Ascending aorta (tissue), 2 donors: ENCODE measurements at regions not wholly inside any gene's neighbourhood (a gene's known extent, or its start where the extent isn't known, plus 50 kb on each side); places are given as distances from the start of the nearest gene placed in this dataset.

ENCODE experiments used
- DNase-seq, 2 donors: peaks; one replicate each; pipeline ENCODE4 v3.0.0-alpha.2; 2019; ENCODE audit warnings: low spot score in 2 of 2
- H3K27ac ChIP-seq, 2 donors: fragments of 200-600 bp; sonication (generic); one replicate each; pipeline ENCODE4 v1.5.1; 2016 to 2017; ENCODE audit warnings: mild to moderate bottlenecking in 1 of 2
- H3K27me3 ChIP-seq: fragments of 200-600 bp; sonication (generic); one replicate; pipeline ENCODE4 v1.5.1; 2017
- H3K36me3 ChIP-seq, 2 donors: fragments of 200-600 bp; sonication (generic); one replicate each; pipeline ENCODE4 v1.5.1; 2016
- H3K4me1 ChIP-seq, 2 donors: fragments of 200-600 bp; sonication (generic); one replicate each; pipeline ENCODE4 v1.5.1; 2016 to 2017; ENCODE audit warnings: mild to moderate bottlenecking in 1 of 2
- H3K4me3 ChIP-seq, 2 donors: fragments of 200-600 bp; sonication (generic); one replicate each; pipeline ENCODE4 v1.5.1; 2016 to 2017; ENCODE audit warnings: mild to moderate bottlenecking in 1 of 2
- H3K9me3 ChIP-seq, 2 donors: fragments of 200-600 bp; sonication (generic); one replicate each; pipeline ENCODE4 v1.5.1; 2016
- intact Hi-C: fragments of 100-400 bp; cut with DNase I; formaldehyde crosslinking; loops from one replicate; pipeline ENCODE4 v1.15.1; 2023
- TF ChIP-seq, protein P1 (sequence below), 3 experiments: fragments of 200-600 bp in 2 of 3; fragments of 450-650 bp in 1 of 3; sonication (generic) in 2 of 3; IDR thresholded peaks; one replicate each; pipeline ENCODE4 v1.5.1; 2016 to 2019; ENCODE audit warnings: antibody characterized with exemption in 3 of 3, mild to moderate bottlenecking in 1 of 3, moderate library complexity in 1 of 3

DNA sequence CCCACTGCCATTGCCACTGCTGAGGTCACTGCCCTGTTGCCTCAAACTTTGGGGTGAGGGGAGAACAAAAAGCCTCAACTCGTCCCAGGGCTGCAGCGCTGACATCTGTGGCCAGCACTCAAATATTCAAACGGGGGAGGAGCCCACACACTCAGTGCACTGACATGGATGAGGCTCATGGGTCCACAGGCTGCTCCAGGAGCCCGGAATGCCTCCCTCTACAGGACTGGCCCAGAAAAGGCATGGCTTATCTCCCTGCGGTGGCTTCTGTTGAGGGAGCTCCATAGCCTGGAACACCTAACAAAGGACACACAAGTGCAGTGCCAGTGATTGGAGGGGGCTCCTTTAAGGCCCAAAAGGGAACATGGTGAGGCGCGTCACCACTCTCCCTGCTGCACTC is 341.1 kb upstream of the LUZP2 start:
- Histone ChIP-seq H3K4me1 (no peaks in the 10 kb centered on the region), H3K4me3 (no peak overlapping the region), H3K27me3 (no peaks in the 10 kb centered on the region), H3K27ac (no peak overlapping the region), H3K9me3 (no peaks in the 10 kb centered on the region), H3K36me3 (no peaks in the 10 kb centered on the region)
- TF ChIP-seq, protein P1, sequence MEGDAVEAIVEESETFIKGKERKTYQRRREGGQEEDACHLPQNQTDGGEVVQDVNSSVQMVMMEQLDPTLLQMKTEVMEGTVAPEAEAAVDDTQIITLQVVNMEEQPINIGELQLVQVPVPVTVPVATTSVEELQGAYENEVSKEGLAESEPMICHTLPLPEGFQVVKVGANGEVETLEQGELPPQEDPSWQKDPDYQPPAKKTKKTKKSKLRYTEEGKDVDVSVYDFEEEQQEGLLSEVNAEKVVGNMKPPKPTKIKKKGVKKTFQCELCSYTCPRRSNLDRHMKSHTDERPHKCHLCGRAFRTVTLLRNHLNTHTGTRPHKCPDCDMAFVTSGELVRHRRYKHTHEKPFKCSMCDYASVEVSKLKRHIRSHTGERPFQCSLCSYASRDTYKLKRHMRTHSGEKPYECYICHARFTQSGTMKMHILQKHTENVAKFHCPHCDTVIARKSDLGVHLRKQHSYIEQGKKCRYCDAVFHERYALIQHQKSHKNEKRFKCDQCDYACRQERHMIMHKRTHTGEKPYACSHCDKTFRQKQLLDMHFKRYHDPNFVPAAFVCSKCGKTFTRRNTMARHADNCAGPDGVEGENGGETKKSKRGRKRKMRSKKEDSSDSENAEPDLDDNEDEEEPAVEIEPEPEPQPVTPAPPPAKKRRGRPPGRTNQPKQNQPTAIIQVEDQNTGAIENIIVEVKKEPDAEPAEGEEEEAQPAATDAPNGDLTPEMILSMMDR (IDR thresholded peaks at IDR 0.05), result no peak
- DNase-seq, result no peak
- intact Hi-C loops, result no loop called here

DNA sequence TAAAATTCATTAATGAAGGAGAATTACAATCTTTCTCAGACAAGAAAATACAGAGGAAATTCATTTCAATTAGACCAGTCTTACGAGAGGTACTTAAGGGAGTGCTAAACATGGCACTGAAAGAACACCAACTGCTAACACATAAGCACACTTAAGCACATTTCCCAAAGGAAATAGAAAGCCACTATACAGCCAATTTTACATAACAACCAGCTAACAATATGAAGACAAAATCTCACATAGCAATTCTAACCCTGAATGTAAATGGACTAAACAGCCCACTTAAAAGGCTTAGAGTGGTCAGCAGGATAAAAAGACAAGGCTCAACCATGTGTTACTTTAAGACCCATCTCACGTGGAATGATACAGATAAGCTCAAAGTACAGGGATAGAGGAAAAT is 339.5 kb upstream of the LUZP2 start:
- no peaks in the 10 kb centered on the region for H3K4me1 ChIP-seq
- H3K27ac ChIP-seq, result no peak overlapping the region
- no peaks in the 10 kb centered on the region for H3K36me3 ChIP-seq
- no peaks in the 10 kb centered on the region for H3K27me3 ChIP-seq
- no peak for DNase-seq
- TF ChIP-seq, protein P1 (IDR thresholded peaks at IDR 0.05), result no peak
- no peaks in the 10 kb centered on the region for H3K9me3 ChIP-seq
- no peak overlapping the region for H3K4me3 ChIP-seq
- intact Hi-C loops, result no loop called here

DNA sequence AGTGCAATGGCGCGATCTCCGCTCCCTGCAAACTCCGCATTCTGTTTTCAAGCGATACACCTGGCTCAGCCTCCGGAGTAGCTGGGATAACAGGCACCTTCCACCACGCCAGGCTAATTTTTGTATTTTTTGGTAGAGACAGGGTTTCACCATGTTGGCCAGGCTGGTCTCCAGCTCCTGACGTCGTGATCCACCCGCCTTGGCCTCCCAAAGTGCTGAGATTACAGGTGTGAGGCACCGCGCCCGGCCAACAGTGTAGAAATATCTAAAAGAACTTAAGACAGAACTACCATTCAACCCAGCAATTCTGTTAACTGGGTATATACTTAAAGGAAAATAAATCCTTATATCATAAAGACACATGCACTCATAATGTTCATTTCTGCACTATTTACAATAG is 335.3 kb upstream of the LUZP2 start:
- Histone ChIP-seq H3K4me3 (no peak overlapping the region), H3K4me1 (no peaks in the 10 kb centered on the region), H3K9me3 (no peaks in the 10 kb centered on the region), H3K36me3 (no peaks in the 10 kb centered on the region), H3K27ac (no peak overlapping the region), H3K27me3 (no peaks in the 10 kb centered on the region)
- TF ChIP-seq, protein P1 (IDR thresholded peaks at IDR 0.05), result no peak
- no peak for DNase-seq
- intact Hi-C loops, result no loop called here

DNA sequence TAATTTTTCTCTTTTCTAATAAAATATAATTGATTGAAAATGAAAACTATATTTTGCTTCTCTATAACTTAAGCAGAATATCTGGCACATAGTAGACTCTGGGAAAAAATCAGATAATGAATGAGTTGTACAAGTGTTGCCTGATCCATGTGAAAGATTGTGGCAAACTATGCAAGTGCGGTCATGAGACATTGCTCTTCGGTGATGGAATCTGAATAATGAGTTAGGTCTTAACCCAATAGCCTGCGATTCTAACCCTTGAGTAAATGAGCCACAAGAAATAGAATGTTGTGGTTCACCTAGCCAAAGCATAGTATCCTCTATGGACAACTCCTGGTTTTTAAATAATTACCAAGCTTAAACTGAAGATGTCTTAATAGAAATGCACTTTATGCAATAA is 333.7 kb upstream of the LUZP2 start:
- Histone ChIP-seq H3K4me1 (no peaks in the 10 kb centered on the region), H3K4me3 (no peak overlapping the region), H3K27ac (no peak overlapping the region), H3K36me3 (no peaks in the 10 kb centered on the region), H3K27me3 (no peaks in the 10 kb centered on the region), H3K9me3 (no peaks in the 10 kb centered on the region)
- TF ChIP-seq, protein P1 (IDR thresholded peaks at IDR 0.05), result no peak
- no peak for DNase-seq
- intact Hi-C loops, result no loop called here

DNA sequence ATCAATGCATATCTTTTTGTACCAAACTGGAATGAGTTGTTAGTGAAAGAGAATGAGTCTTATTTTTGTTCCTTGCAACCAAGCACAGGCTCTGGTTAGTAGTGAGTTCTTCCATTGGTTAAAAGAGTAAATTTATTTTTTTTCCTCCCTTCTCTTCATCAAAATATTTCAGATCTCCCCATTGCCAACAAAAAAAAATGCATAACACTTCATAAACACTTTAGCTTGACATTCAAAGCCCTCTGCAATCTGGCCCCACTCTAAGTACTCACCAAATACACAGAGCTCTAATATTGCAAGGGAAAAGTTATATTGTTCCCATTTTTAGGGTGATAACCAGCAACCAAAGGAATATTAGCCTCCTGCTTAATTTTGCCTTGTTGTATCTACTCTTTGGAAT is 333.0 kb upstream of the LUZP2 start:
- intact Hi-C loops, result no loop called here
- H3K27ac ChIP-seq, result no peak overlapping the region
- TF ChIP-seq, protein P1 (IDR thresholded peaks at IDR 0.05), result no peak
- H3K36me3 ChIP-seq, result no peaks in the 10 kb centered on the region
- no peaks in the 10 kb centered on the region for H3K9me3 ChIP-seq
- DNase-seq, result no peak
- H3K4me1 ChIP-seq, result no peaks in the 10 kb centered on the region
- no peak overlapping the region for H3K4me3 ChIP-seq
- H3K27me3 ChIP-seq, result no peaks in the 10 kb centered on the region

DNA sequence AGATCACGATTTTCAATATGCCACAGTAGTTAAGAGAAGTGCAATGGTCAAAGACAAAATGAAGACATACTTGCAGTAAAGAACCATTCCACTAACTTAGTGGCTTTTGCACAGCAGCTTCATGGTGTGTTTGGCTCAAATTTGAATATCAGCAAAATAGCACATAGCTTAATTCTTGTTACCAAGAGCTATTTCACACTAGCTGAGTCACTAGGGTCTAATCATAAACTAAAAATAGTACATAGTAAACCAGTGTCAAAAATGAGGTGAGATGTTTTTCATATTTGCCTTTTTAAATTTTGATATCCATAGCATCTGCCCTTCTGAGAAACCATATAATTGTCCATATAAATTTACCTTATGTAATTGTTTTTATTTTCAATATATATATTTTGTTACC is 325.0 kb upstream of the LUZP2 start:
- intact Hi-C loops, result no loop called here
- Histone ChIP-seq H3K27me3 (no peaks in the 10 kb centered on the region), H3K36me3 (no peaks in the 10 kb centered on the region), H3K4me3 (no peak overlapping the region), H3K9me3 (no peaks in the 10 kb centered on the region), H3K27ac (no peak overlapping the region), H3K4me1 (no peaks in the 10 kb centered on the region)
- DNase-seq, result no peak
- TF ChIP-seq, protein P1 (IDR thresholded peaks at IDR 0.05), result no peak
